ENCODE measurements at regions not wholly inside any gene's neighbourhood (a gene's known extent, or its start where the extent isn't known, plus 50 kb on each side); places are given as distances from the start of the nearest gene placed in this dataset.

DNA sequence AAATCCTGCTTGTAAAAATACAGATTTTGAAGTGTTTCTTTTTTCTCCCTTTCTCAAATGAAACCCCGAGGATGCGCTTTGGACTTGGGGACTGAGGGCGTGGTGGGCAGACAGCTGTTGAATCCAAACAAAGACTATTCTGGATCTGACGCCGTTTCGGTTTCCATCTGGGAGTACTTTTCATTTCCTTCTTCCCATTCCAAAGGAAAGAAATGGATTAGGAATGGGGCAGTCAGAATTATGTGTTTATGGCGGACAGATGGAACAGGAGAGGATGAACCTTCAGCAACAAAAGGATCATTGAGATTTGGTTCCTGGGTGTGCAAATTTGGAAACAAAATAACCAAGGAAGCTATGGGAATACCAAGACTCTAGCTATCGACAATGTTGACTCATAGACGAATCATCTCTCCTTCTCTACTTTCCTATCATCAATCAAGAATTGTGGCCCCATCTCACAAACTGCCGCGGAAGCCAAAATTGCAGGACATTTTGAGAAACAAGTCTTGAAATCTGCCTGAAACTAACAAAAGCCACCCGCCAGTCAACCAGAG lies 300.6 kb downstream of the PARP8 start:
- ATAC-seq: no peak
- RAD21 ChIA-PET (ENCODE audit: unreplicated experiment): interaction anchor here (1.5 kb wide), 1 partner anchor 9 kb away, joined by 3 read pairs; no protein-coding TSS in a partner anchor
- Histone ChIP-seq H4K20me1 (ENCODE audit: control insufficient read depth, insufficient read depth) (no peaks in the 10 kb centered on the region), H3K27ac (ENCODE audit: control insufficient read depth, insufficient read depth) (no peak overlapping the region), H3K4me3 (no peak overlapping the region), H3K79me2 (ENCODE audit: control insufficient read depth, insufficient read depth, low read length) (no peaks in the 10 kb centered on the region), H3K9ac (ENCODE audit: control insufficient read depth, insufficient read depth, low read length) (no peak overlapping the region), H3K4me1 (ENCODE audit: control insufficient read depth, insufficient read depth, low read length) (peaks cover 3% of the 10 kb centered on the region; the same call in 1 of the 2 replicates), H3K27me3 (replicated peaks in 1 of 2; ENCODE audit: control insufficient read depth in 2 of 2, insufficient read depth in 2 of 2, low read length in 1 of 2) (peaks cover 9 to 38% of the 10 kb centered on the region in 2 experiments; a peak in 3 of 4 replicates), H3K4me2 (ENCODE audit: control insufficient read depth, insufficient read depth) (peak overlapping the region; percentile 35), H3K36me3 (ENCODE audit: control insufficient read depth in 2 of 2, insufficient read depth in 2 of 2, low read length in 1 of 2) (no peaks in the 10 kb centered on the region), H3K9me3 (replicated peaks; ENCODE audit: control insufficient read depth, insufficient read depth, low read length) (no peaks in the 10 kb centered on the region), H2AFZ (ENCODE audit: control insufficient read depth, low read depth, low read length) (no peak overlapping the region)
- POLR2A ChIA-PET: no interaction called here
- SMC1A ChIA-PET (ENCODE audit: uncharacterized antibody, unreplicated experiment): interaction anchor here (1.0 to 2.2 kb wide), 4 partner anchors 16 to 415 kb away, joined by 3 to 8 read pairs (median 3); no protein-coding TSS in a partner anchor
- no peak for FAIRE-seq
- DNase-seq (ENCODE audit: low read depth, low spot score): no peak
- intact Hi-C loops (cut with micrococcal nuclease; ENCODE audit: unreplicated experiment): no loop called here
- 6% methylated on average over 10 of the region's 12 CpGs for WGBS (ENCODE audit: insufficient coverage, insufficient replicate concordance, low lambda C conversion rate, missing lambda C conversion rate)
- CTCF ChIA-PET: interaction anchor here (0.6 to 3.1 kb wide), 4 partner anchors 9 to 443 kb away, joined by 3 to 11 read pairs (median 3); no protein-coding TSS in a partner anchor
- TF ChIP-seq ATF7 (IDR thresholded peaks at IDR 0.05; ENCODE audit: low read depth): no peak
- TF ChIP-seq, protein P1, sequence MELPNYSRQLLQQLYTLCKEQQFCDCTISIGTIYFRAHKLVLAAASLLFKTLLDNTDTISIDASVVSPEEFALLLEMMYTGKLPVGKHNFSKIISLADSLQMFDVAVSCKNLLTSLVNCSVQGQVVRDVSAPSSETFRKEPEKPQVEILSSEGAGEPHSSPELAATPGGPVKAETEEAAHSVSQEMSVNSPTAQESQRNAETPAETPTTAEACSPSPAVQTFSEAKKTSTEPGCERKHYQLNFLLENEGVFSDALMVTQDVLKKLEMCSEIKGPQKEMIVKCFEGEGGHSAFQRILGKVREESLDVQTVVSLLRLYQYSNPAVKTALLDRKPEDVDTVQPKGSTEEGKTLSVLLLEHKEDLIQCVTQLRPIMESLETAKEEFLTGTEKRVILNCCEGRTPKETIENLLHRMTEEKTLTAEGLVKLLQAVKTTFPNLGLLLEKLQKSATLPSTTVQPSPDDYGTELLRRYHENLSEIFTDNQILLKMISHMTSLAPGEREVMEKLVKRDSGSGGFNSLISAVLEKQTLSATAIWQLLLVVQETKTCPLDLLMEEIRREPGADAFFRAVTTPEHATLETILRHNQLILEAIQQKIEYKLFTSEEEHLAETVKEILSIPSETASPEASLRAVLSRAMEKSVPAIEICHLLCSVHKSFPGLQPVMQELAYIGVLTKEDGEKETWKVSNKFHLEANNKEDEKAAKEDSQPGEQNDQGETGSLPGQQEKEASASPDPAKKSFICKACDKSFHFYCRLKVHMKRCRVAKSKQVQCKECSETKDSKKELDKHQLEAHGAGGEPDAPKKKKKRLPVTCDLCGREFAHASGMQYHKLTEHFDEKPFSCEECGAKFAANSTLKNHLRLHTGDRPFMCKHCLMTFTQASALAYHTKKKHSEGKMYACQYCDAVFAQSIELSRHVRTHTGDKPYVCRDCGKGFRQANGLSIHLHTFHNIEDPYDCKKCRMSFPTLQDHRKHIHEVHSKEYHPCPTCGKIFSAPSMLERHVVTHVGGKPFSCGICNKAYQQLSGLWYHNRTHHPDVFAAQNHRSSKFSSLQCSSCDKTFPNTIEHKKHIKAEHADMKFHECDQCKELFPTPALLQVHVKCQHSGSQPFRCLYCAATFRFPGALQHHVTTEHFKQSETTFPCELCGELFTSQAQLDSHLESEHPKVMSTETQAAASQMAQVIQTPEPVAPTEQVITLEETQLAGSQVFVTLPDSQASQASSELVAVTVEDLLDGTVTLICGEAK (IDR thresholded peaks at IDR 0.05; ENCODE audit: borderline replicate concordance): no peak
- TF ChIP-seq, protein P2, sequence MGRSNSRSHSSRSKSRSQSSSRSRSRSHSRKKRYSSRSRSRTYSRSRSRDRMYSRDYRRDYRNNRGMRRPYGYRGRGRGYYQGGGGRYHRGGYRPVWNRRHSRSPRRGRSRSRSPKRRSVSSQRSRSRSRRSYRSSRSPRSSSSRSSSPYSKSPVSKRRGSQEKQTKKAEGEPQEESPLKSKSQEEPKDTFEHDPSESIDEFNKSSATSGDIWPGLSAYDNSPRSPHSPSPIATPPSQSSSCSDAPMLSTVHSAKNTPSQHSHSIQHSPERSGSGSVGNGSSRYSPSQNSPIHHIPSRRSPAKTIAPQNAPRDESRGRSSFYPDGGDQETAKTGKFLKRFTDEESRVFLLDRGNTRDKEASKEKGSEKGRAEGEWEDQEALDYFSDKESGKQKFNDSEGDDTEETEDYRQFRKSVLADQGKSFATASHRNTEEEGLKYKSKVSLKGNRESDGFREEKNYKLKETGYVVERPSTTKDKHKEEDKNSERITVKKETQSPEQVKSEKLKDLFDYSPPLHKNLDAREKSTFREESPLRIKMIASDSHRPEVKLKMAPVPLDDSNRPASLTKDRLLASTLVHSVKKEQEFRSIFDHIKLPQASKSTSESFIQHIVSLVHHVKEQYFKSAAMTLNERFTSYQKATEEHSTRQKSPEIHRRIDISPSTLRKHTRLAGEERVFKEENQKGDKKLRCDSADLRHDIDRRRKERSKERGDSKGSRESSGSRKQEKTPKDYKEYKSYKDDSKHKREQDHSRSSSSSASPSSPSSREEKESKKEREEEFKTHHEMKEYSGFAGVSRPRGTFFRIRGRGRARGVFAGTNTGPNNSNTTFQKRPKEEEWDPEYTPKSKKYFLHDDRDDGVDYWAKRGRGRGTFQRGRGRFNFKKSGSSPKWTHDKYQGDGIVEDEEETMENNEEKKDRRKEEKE (IDR thresholded peaks at IDR 0.05): no peak
- TF ChIP-seq SIN3A (IDR thresholded peaks at IDR 0.05; ENCODE audit: low read depth, low read length): no peak
- in situ Hi-C loops (cut with MboI): loop anchor here (5.0 to 10.0 kb wide), 3 partner anchors 418 to 1685 kb away; partner anchors contain the start of gene ISL1
- no TSS peak for BruUV-seq (replicated peaks)

Measured in GM12878 (cell line).